GM06990 (cell line): ENCODE measurements at regions not wholly inside any gene's neighbourhood (a gene's known extent, or its start where the extent isn't known, plus 50 kb on each side); places are given as distances from the start of the nearest gene placed in this dataset.

Source experiments
- DNase-seq: peaks from one replicate; pipeline ENCODE4 v3.0.0-alpha.2; 2011; ENCODE audit not compliant: insufficient read length; ENCODE audit errors: extremely low read depth
- H3K27me3 ChIP-seq: replicated peaks from 2 replicates; pipeline ENCODE4 v1.6.0; 2011; ENCODE audit warnings: low read length; ENCODE audit not compliant: control insufficient read depth, insufficient read depth
- H3K36me3 ChIP-seq: 2 replicates; pipeline ENCODE4 v1.5.1; 2011; ENCODE audit warnings: low read length; ENCODE audit not compliant: control insufficient read depth, insufficient read depth
- H3K4me3 ChIP-seq: replicated peaks from 2 replicates; pipeline ENCODE4 v1.5.1; 2011; ENCODE audit warnings: low read depth, mild to moderate bottlenecking, control low read depth, low read length
- CTCF ChIP-seq: IDR thresholded peaks from 2 replicates; pipeline ENCODE4 v1.5.1; 2011; ENCODE audit warnings: low read length, control low read depth, mild to moderate bottlenecking, inconsistent platforms; ENCODE audit not compliant: insufficient read depth, poor library complexity, severe bottlenecking

GRCh38 chr4:134747108-134747805 lies 545.7 kb upstream of the PABPC4L start:
- no peak for TF ChIP-seq CTCF
- Histone ChIP-seq H3K4me3 (no peak overlapping the region), H3K27me3 (no peaks in the 10 kb centered on the region), H3K36me3 (no peaks in the 10 kb centered on the region)
- no peak for DNase-seq

GRCh38 chr4:134740290-134740689 lies 538.7 kb upstream of the PABPC4L start:
- H3K4me3 ChIP-seq = no peak overlapping the region
- H3K27me3 ChIP-seq = no peaks in the 10 kb centered on the region
- no peak for DNase-seq
- TF ChIP-seq CTCF = no peak
- no peaks in the 10 kb centered on the region for H3K36me3 ChIP-seq

GRCh38 chr4:134735901-134736300 lies 534.3 kb upstream of the PABPC4L start:
- no peak for TF ChIP-seq CTCF
- no peaks in the 10 kb centered on the region for H3K27me3 ChIP-seq
- DNase-seq = no peak
- no peaks in the 10 kb centered on the region for H3K36me3 ChIP-seq
- no peak overlapping the region for H3K4me3 ChIP-seq

- no peak overlapping the region for H3K4me3 ChIP-seq
- TF ChIP-seq CTCF = no peak
- no peak for DNase-seq
- H3K36me3 ChIP-seq = no peaks in the 10 kb centered on the region
- no peaks in the 10 kb centered on the region for H3K27me3 ChIP-seq
Observed at GRCh38 chr4:134727696-134728095, 526.1 kb upstream of the PABPC4L start.

- H3K27me3 ChIP-seq = no peaks in the 10 kb centered on the region
- H3K4me3 ChIP-seq = no peak overlapping the region
- DNase-seq = no peak
- H3K36me3 ChIP-seq = no peaks in the 10 kb centered on the region
- no peak for TF ChIP-seq CTCF
Observed at GRCh38 chr4:134722306-134722705, 520.7 kb upstream of the PABPC4L start.

- Histone ChIP-seq H3K4me3 (no peak overlapping the region), H3K27me3 (no peaks in the 10 kb centered on the region), H3K36me3 (no peaks in the 10 kb centered on the region)
- TF ChIP-seq CTCF = no peak
- no peak for DNase-seq
Observed at GRCh38 chr4:134720030-134720429, 518.4 kb upstream of the PABPC4L start.
